ENCODE measurements at regions not wholly inside any gene's neighbourhood (a gene's known extent, or its start where the extent isn't known, plus 50 kb on each side); places are given as distances from the start of the nearest gene placed in this dataset.

GRCh38 chr17:70238646-70239045 lies 69.3 kb downstream of the KCNJ2 start:
- no peaks in the 10 kb centered on the region for H3K9me3 Mint-ChIP-seq (ENCODE audit: unreplicated experiment)
- no TSS peak for BruUV-seq (replicated peaks)
- no peaks in the 10 kb centered on the region for H3K36me3 Mint-ChIP-seq (ENCODE audit: insufficient read depth, unreplicated experiment)
- no peak overlapping the region for H3K4me3 Mint-ChIP-seq (ENCODE audit: unreplicated experiment)
- H3K27me3 Mint-ChIP-seq (ENCODE audit: insufficient read depth, unreplicated experiment), result no peaks in the 10 kb centered on the region
- TF ChIP-seq CTCF (IDR thresholded peaks at IDR 0.05; ENCODE audit: unreplicated experiment), result no peak
- no peaks in the 10 kb centered on the region for H3K4me1 Mint-ChIP-seq (ENCODE audit: insufficient read depth, unreplicated experiment)
- no peak overlapping the region for H3K27ac Mint-ChIP-seq (ENCODE audit: low read depth, unreplicated experiment)
- DNase-seq (ENCODE audit: unreplicated experiment), result no peak
- CTCF ChIA-PET, result no interaction called here
- POLR2A ChIA-PET, result no interaction called here
- intact Hi-C loops (cut with micrococcal nuclease), result no loop called here

GRCh38 chr17:70239391-70239826 lies 70.1 kb downstream of the KCNJ2 start:
- ChIA-PET POLR2A (interaction anchor here (0.6 kb wide), 1 partner anchor 79 kb away, joined by 4 read pairs; no protein-coding TSS in a partner anchor), CTCF (interaction anchor here (0.6 to 0.8 kb wide), 2 partner anchors 29 to 1056 kb away, joined by 3 to 6 read pairs; no protein-coding TSS in a partner anchor)
- no peaks in the 10 kb centered on the region for H3K4me1 Mint-ChIP-seq (ENCODE audit: insufficient read depth, unreplicated experiment)
- H3K4me3 Mint-ChIP-seq (ENCODE audit: unreplicated experiment), result no peak overlapping the region
- H3K27me3 Mint-ChIP-seq (ENCODE audit: insufficient read depth, unreplicated experiment), result no peaks in the 10 kb centered on the region
- no peak overlapping the region for H3K27ac Mint-ChIP-seq (ENCODE audit: low read depth, unreplicated experiment)
- TF ChIP-seq CTCF (IDR thresholded peaks at IDR 0.05; ENCODE audit: unreplicated experiment), result no peak
- no peaks in the 10 kb centered on the region for H3K36me3 Mint-ChIP-seq (ENCODE audit: insufficient read depth, unreplicated experiment)
- no peaks in the 10 kb centered on the region for H3K9me3 Mint-ChIP-seq (ENCODE audit: unreplicated experiment)
- intact Hi-C loops (cut with micrococcal nuclease), result no loop called here
- BruUV-seq (replicated peaks), result no TSS peak
- no peak for DNase-seq (ENCODE audit: unreplicated experiment)

- no peaks in the 10 kb centered on the region for H3K27me3 Mint-ChIP-seq (ENCODE audit: insufficient read depth, unreplicated experiment)
- no peaks in the 10 kb centered on the region for H3K4me1 Mint-ChIP-seq (ENCODE audit: insufficient read depth, unreplicated experiment)
- no peak for DNase-seq (ENCODE audit: unreplicated experiment)
- H3K36me3 Mint-ChIP-seq (ENCODE audit: insufficient read depth, unreplicated experiment), result no peaks in the 10 kb centered on the region
- ChIA-PET CTCF (no interaction called here), POLR2A (no interaction called here)
- H3K4me3 Mint-ChIP-seq (ENCODE audit: unreplicated experiment), result no peak overlapping the region
- no TSS peak for BruUV-seq (replicated peaks)
- intact Hi-C loops (cut with micrococcal nuclease), result no loop called here
- TF ChIP-seq CTCF (IDR thresholded peaks at IDR 0.05; ENCODE audit: unreplicated experiment), result no peak
- H3K9me3 Mint-ChIP-seq (ENCODE audit: unreplicated experiment), result no peaks in the 10 kb centered on the region
- H3K27ac Mint-ChIP-seq (ENCODE audit: low read depth, unreplicated experiment), result no peak overlapping the region
Observed at GRCh38 chr17:70241071-70241470, 71.7 kb downstream of the KCNJ2 start.

GRCh38 chr17:70242781-70243437 lies 73.6 kb downstream of the KCNJ2 start:
- Mint-ChIP-seq H3K4me3 (ENCODE audit: unreplicated experiment) (no peak overlapping the region), H3K4me1 (ENCODE audit: insufficient read depth, unreplicated experiment) (no peaks in the 10 kb centered on the region), H3K9me3 (ENCODE audit: unreplicated experiment) (no peaks in the 10 kb centered on the region), H3K27ac (ENCODE audit: low read depth, unreplicated experiment) (no peak overlapping the region), H3K27me3 (ENCODE audit: insufficient read depth, unreplicated experiment) (no peaks in the 10 kb centered on the region), H3K36me3 (ENCODE audit: insufficient read depth, unreplicated experiment) (no peaks in the 10 kb centered on the region)
- POLR2A ChIA-PET, result interaction anchor here (0.7 to 0.8 kb wide), 2 partner anchors 24 to 73 kb away, joined by 3 read pairs; partner anchors contain the start of gene KCNJ2
- no peak for TF ChIP-seq CTCF (IDR thresholded peaks at IDR 0.05; ENCODE audit: unreplicated experiment)
- no TSS peak for BruUV-seq (replicated peaks)
- CTCF ChIA-PET, result no interaction called here
- no peak for DNase-seq (ENCODE audit: unreplicated experiment)
- intact Hi-C loops (cut with micrococcal nuclease), result no loop called here

All from MCF 10A (cell line).